Bronchial epithelial cell (primary cell): ENCODE measurements at regions not wholly inside any gene's neighbourhood (a gene's known extent, or its start where the extent isn't known, plus 50 kb on each side); places are given as distances from the start of the nearest gene placed in this dataset.

Source experiments
- DNase-seq: peaks from one replicate; pipeline ENCODE4 v3.0.0-alpha.2; 2010; ENCODE audit warnings: low read depth
- FAIRE-seq: peaks from 2 replicates; lab custom pipeline; 2011; peaks lifted over from hg19 to GRCh38; lab: Jason Lieb, UNC
- H3K27me3 ChIP-seq: 2 replicates; pipeline ENCODE4 v1.5.1; 2011; ENCODE audit warnings: low read length; ENCODE audit not compliant: control insufficient read depth, insufficient read depth
- H3K36me3 ChIP-seq: 2 replicates; pipeline ENCODE4 v1.5.1; 2011; ENCODE audit warnings: low read length; ENCODE audit not compliant: control insufficient read depth, insufficient read depth
- H3K4me3 ChIP-seq: 2 replicates; pipeline ENCODE4 v1.5.1; 2011; ENCODE audit warnings: mild to moderate bottlenecking, low read depth, low read length, control low read depth
- CTCF ChIP-seq: IDR thresholded peaks from 2 replicates; pipeline ENCODE4 v1.5.1; 2011; ENCODE audit warnings: mild to moderate bottlenecking, moderate library complexity, low read length, control low read depth, inconsistent platforms; ENCODE audit not compliant: insufficient read depth, severe bottlenecking

DNA sequence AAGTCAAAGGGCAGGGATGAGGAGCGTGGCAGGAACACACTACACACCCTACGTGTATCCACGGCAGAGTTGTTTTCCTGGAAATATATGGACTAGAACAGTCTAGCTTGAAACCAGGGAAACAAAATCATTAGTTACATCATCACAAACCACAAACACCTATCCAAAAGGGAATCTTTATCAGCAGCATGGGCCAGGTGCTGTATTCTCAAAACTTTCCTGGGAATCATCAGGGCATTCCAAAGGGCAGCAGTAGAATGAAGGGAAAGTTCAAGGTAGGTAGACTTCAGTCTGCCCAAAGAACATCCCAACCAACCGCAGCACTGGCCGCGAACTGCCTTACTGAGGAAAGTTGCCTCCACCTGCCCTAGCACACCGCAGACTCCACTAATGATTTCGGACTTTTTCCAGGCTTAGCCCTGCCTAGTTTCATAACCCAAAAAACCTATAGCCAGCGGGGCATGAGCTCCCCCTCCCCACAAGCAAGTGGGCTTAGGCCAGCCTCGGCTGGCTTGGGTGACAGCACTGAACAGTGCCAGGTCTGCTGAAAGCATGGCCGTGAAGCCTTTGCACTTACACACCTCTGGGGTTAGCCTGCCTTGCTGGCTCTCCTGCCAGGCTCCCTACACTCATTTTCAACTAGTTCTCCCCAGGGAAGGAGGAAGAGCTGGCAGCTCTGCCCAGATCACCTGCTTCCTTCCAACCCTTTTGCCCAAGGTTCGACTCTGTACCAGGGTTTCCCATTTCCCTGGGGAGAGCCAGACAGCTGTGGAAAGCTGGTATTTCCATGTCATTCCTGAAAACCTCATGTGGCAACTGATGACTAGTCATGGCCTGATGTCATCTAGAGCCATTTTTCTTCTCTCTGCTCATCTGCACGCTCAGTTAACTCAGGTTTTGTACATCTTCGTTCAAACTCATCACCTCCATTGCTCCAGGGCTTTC lies 77.3 kb upstream of the UBAC2 start:
- FAIRE-seq (peak; percentile 62), DNase-seq (peak; percentile 61)
- H3K36me3 ChIP-seq: no peaks in the 10 kb centered on the region
- no peak for TF ChIP-seq CTCF
- no peaks in the 10 kb centered on the region for H3K27me3 ChIP-seq
- no peak overlapping the region for H3K4me3 ChIP-seq

DNA sequence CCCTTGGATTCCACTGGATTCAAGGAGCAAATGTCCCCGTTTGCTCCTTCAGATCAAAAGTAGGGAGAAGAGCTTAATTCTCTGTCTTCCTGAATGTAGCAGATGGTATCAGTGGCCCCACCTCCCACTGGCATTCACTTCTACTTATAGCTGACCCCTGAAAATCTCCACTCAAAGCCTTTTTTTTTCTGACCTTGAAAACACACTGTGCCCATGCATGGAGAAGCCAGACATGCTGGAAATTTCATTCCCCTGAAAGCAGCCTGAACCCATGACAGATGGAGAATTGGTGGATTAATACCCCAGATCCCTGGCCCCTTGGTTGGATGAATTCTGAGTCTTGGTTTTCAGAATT lies 76.6 kb upstream of the UBAC2 start:
- H3K36me3 ChIP-seq: no peaks in the 10 kb centered on the region
- FAIRE-seq: no peak
- H3K4me3 ChIP-seq: no peak overlapping the region
- no peak for DNase-seq
- TF ChIP-seq CTCF: no peak
- no peaks in the 10 kb centered on the region for H3K27me3 ChIP-seq

- FAIRE-seq (no peak), DNase-seq (peak; percentile 90)
- peak overlapping the region; percentile 10 for H3K4me3 ChIP-seq
Measured at GRCh38 chr13:99124794-99125316, 75.8 kb upstream of the UBAC2 start.

GRCh38 chr13:99125326-99125915 lies 75.2 kb upstream of the UBAC2 start:
- H3K27me3 ChIP-seq: no peaks in the 10 kb centered on the region
- DNase-seq (no peak), FAIRE-seq (no peak)
- no peak overlapping the region for H3K4me3 ChIP-seq
- no peaks in the 10 kb centered on the region for H3K36me3 ChIP-seq
- no peak for TF ChIP-seq CTCF

More at GRCh38 chr13:99124794-99125316, 75.8 kb upstream of the UBAC2 start:
- no peaks in the 10 kb centered on the region for H3K27me3 ChIP-seq
- no peaks in the 10 kb centered on the region for H3K36me3 ChIP-seq
- no peak for TF ChIP-seq CTCF

DNA sequence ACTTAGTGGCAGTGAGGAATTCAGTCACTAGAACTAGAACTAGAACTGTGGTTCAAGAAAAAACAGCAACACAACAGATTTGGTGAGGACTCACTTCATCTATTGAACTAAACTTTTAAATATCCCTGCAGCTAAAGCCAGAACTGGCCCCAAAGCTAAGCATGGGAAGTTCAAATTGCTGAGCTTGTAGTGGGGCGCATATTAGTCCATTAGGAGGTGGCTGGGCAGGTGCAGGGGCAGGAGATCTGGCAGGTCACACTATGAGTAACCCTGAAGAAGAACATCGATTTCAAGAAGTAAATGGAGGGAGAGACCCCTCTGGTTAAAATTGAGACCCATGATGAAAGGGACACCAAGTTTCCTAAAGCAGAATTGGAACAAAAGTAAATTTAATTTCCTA lies 73.8 kb upstream of the UBAC2 start:
- DNase-seq (no peak), FAIRE-seq (no peak)
- no peak for TF ChIP-seq CTCF
- no peaks in the 10 kb centered on the region for H3K27me3 ChIP-seq
- no peak overlapping the region for H3K4me3 ChIP-seq
- no peaks in the 10 kb centered on the region for H3K36me3 ChIP-seq
